Kidney (tissue), 13 donors: ENCODE measurements at regions not wholly inside any gene's neighbourhood (a gene's known extent, or its start where the extent isn't known, plus 50 kb on each side); places are given as distances from the start of the nearest gene placed in this dataset.

Experiments used
- DNase-seq, 5 donors: peaks; one replicate each; pipeline ENCODE4 v3.0.0-alpha.2; 2013 to 2020
- FAIRE-seq: peaks from 2 replicates; lab custom pipeline; 2012; peaks lifted over from hg19 to GRCh38; lab: Jason Lieb, UNC
- H3K27ac ChIP-seq, 2 donors: one replicate each; pipeline ENCODE4 v1.7.0; 2013; ENCODE audit warnings: low read depth in 2 of 2, low read length in 2 of 2, inconsistent platforms in 1 of 2
- H3K27me3 ChIP-seq: one replicate; pipeline ENCODE4 v1.7.1; 2013; ENCODE audit warnings: low read length, inconsistent platforms; ENCODE audit not compliant: control insufficient read depth, insufficient read depth
- H3K36me3 ChIP-seq, 3 donors: one replicate each; pipeline versions ENCODE4 v1.7.0 to v1.7.1; 2013; ENCODE audit warnings: low read length in 3 of 3, control low read depth in 1 of 3, inconsistent platforms in 1 of 3; ENCODE audit not compliant: insufficient read depth in 3 of 3, control insufficient read depth in 2 of 3
- H3K4me1 ChIP-seq, 3 donors: one replicate each; pipeline versions ENCODE4 v1.7.0 to v1.7.1; 2013; ENCODE audit warnings: low read length in 3 of 3, inconsistent platforms in 1 of 3, low read depth in 1 of 3; ENCODE audit not compliant: control insufficient read depth in 2 of 3, insufficient read depth in 2 of 3
- H3K4me3 ChIP-seq, 3 donors: one replicate each; pipeline versions ENCODE4 v1.7.0 to v1.8.1; 2013; ENCODE audit warnings: low read length in 3 of 3, control low read depth in 1 of 3, inconsistent platforms in 1 of 3
- H3K9ac ChIP-seq, 3 donors: one replicate each; pipeline versions ENCODE4 v1.7.0 to v1.7.1; 2013; ENCODE audit warnings: low read length in 3 of 3, control low read depth in 1 of 3, inconsistent platforms in 1 of 3
- H3K9me3 ChIP-seq, 3 donors: one replicate each; pipeline versions ENCODE4 v1.7.0 to v1.7.1; 2013; ENCODE audit warnings: low read length in 3 of 3, control low read depth in 1 of 3, inconsistent platforms in 1 of 3; ENCODE audit not compliant: control insufficient read depth in 2 of 3, insufficient read depth in 1 of 3
- intact Hi-C: fragments of 100-400 bp; cut with DNase I; formaldehyde crosslinking; loops from one replicate; pipeline ENCODE4 v1.11.1; 2022
- TF ChIP-seq, protein P1 (sequence below): IDR thresholded peaks from 3 replicates; pipeline ENCODE4 v1.5.1; 2012; ENCODE audit warnings: mild to moderate bottlenecking, moderate library complexity, borderline replicate concordance; ENCODE audit not compliant: insufficient read depth; ENCODE audit errors: extremely low read depth
- donor health status: control.
- donor health status: control.
- donor health status: control.
- donor health status: control.
- donor health status: control.
- donor health status: DM: yes; HTN: yes; CAD: no.
- donor health status: Normal renal cell carcinoma (clear cell type).

DNA sequence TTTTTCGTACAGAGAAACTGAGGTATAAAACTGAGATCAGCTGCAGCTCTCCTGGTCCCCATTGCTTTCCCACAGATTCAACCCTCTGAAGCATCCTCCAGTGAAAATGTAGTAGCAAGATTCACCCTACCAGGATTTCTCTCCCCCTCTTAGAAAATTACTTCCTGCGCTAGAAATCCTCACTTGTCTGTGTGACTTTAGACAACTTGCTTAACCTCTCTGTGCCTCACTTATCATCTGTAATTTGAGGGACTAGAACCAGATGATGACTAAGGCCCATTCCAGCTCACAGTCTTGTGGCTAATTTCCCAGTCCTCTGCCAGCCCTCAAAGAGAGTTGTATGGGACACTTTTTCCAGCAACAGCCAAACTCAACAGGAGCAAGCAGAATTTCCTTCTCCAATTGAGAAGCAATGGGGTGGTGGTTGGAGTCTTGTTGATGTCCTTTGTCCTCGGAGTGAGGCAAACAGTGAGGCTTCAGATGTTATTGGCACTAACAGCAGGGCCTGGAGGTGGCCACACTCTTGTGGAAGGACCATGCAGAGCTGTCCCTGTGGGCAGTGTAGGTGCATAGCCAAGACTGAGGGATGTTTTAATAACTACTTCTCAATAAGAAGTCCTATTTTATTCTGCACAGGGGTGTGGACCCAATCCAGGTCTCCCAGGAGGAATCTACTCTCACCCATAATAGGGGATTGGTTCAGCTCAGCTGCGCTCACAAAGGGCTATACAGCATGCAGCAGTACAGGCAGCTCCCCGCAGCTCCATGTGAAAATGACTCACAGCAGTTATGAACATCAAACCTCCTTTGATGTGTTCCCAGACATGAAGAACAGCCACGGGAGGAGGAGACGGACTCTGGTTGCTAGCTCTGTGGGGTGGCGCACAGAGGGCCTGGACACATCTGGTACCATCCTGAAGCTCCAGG lies 200.1 kb downstream of the DAD1 start:
- FAIRE-seq: no peak
- no peak overlapping the region for H3K4me3 ChIP-seq
- intact Hi-C loops: no loop called here

DNA sequence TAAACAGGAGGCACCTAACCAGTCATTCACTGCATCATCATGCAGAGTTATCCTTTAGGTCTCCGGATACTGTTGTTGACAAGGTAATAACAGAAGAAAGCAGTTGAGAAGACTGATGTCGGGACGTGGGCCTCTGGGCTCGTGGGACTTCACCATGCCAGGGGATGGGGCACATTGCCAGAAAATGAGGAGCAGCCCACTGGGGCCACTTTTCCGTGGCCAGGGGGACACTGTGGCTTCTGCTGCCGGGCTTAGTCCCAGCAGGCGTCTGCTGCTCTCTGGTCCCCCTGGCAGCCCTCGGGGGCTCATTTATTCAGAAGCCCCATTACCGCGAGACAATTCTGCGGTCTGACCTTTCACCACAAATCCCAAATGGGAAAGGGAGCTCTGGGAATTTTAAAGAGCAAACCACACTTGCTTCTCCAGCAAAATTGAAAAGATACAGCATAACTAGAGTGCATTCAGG lies 201.2 kb downstream of the DAD1 start:
- FAIRE-seq: no peak
- no peaks in the 10 kb centered on the region for H3K9me3 ChIP-seq
- no peak overlapping the region for H3K4me3 ChIP-seq
- H3K9ac ChIP-seq: no peak overlapping the region
- no peaks in the 10 kb centered on the region for H3K27me3 ChIP-seq
- H3K36me3 ChIP-seq: no peaks in the 10 kb centered on the region
- TF ChIP-seq, protein P1, sequence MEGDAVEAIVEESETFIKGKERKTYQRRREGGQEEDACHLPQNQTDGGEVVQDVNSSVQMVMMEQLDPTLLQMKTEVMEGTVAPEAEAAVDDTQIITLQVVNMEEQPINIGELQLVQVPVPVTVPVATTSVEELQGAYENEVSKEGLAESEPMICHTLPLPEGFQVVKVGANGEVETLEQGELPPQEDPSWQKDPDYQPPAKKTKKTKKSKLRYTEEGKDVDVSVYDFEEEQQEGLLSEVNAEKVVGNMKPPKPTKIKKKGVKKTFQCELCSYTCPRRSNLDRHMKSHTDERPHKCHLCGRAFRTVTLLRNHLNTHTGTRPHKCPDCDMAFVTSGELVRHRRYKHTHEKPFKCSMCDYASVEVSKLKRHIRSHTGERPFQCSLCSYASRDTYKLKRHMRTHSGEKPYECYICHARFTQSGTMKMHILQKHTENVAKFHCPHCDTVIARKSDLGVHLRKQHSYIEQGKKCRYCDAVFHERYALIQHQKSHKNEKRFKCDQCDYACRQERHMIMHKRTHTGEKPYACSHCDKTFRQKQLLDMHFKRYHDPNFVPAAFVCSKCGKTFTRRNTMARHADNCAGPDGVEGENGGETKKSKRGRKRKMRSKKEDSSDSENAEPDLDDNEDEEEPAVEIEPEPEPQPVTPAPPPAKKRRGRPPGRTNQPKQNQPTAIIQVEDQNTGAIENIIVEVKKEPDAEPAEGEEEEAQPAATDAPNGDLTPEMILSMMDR: no peak
- H3K4me1 ChIP-seq: peaks cover 0 to 3% (median 0%) of the 10 kb centered on the region in 3 donors
- DNase-seq: peak in 2 of 5 donors; percentile 40 to 71
- intact Hi-C loops: no loop called here
- H3K27ac ChIP-seq: no peak overlapping the region

More for the DNA sequence above, 200.1 kb downstream of the DAD1 start:
- Histone ChIP-seq H3K4me1 (peaks cover 0 to 3% (median 2%) of the 10 kb centered on the region in 3 donors), H3K9ac (no peak overlapping the region), H3K27me3 (no peaks in the 10 kb centered on the region), H3K9me3 (no peaks in the 10 kb centered on the region), H3K36me3 (no peaks in the 10 kb centered on the region), H3K27ac (no peak overlapping the region)
- TF ChIP-seq, protein P1: no peak
- DNase-seq: no peak

DNA sequence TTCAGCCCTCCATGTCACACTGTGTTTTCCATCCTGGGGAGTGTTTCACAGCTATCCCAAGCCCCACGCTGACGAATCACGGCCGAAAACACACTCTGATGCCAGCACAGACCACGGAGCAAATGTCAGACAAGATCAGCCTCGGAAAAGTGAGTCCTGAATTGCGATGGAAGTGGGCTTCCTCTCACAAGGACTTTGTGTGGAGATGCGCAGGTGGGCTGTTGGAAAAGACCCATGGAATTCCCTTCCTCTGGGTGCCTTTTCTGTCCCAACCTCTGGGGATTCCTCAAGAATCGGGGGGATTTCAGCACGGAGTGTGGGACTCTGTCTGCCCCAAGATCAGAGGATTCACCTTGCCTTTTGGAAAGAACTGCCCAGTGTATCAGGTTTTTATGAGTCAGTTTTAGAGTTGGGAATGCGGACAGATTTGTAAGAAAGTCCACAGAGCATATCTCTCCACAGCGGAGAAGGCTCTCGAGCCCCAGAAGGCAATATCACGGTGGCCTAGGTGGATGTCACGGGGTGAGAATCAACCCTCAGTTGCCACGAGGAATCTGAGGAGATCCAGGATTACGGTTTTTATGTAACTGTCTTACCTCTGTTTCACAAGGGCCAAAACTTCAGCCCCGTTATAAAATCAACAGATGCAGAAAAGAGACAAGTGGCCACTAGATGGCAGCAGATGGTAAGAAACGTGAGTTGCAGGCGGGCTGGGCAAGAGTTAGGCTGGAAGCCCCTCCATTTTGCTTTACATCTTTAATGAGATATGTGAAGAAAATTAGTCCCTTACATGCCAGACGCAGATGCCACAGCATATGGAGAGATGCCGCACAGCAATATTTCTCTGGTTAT lies 201.9 kb downstream of the DAD1 start:
- Histone ChIP-seq H3K9me3 (no peaks in the 10 kb centered on the region), H3K4me3 (no peak overlapping the region), H3K27ac (no peak overlapping the region), H3K27me3 (no peaks in the 10 kb centered on the region), H3K9ac (no peak overlapping the region), H3K4me1 (peaks cover 0 to 3% (median 0%) of the 10 kb centered on the region in 3 donors), H3K36me3 (no peaks in the 10 kb centered on the region)
- TF ChIP-seq, protein P1: peak; percentile 82
- DNase-seq (peak in 4 of 5 donors; percentile 84 to 94 (median 88)), FAIRE-seq (no peak)
- intact Hi-C loops: no loop called here
